HCT116 (cell line): ENCODE measurements at regions not wholly inside any gene's neighbourhood (a gene's known extent, or its start where the extent isn't known, plus 50 kb on each side); places are given as distances from the start of the nearest gene placed in this dataset.
A peak's percentile ranks its signal among the peaks of the same experiment; 100 is the strongest.

Source experiments
- ATAC-seq: fragments of 200-7000 bp; cut with Tn5 transposase; 2 replicates; pipeline ENCODE4 v1.9.1; 2020; ENCODE audit warnings: mild to moderate bottlenecking, moderate library complexity
- BruUV-seq: library from RNA; stranded (reverse); fragments of 400-500 nt; replicated peaks from 2 replicates; lab custom pipeline; 2021; lab: Mats Ljungman, UMichigan
- CTCF ChIA-PET: fragments of 300-600 bp; sonication (Branson Sonifier 250); formaldehyde crosslinking; loops from one replicate; lab custom pipeline; 2021; ENCODE audit warnings: antibody characterized with exemption; lab: Charles Lee
- POLR2A ChIA-PET: fragments of 300-600, 350-600 bp; sonication (Branson Sonifier 250); formaldehyde crosslinking; loops from one replicate; lab custom pipeline; 2021; ENCODE audit warnings: antibody characterized with exemption; lab: Charles Lee
- RAD21 ChIA-PET, 2 experiments: fragments of 300-600 bp; sonication (Branson Sonifier 250); formaldehyde crosslinking; loops; one replicate each; lab custom pipeline; 2023; ENCODE audit warnings: low total read pairs in 2 of 2; ENCODE audit not compliant: uncharacterized antibody in 2 of 2, unreplicated experiment in 2 of 2, low non-redundant PET in 1 of 2; lab: Charles Lee
- DNase-seq: peaks from one replicate; pipeline ENCODE4 v3.0.0-alpha.2; 2010; ENCODE audit warnings: low read depth, low spot score
- H2AFZ ChIP-seq: fragments of 200-600 bp; shearing (Covaris generic), sonication (generic); 2 replicates; pipeline ENCODE4 v1.6.1; 2017; ENCODE audit warnings: low read depth, mixed run types, mixed read lengths, antibody characterized with exemption, low read length; ENCODE audit not compliant: poor library complexity, severe bottlenecking
- H3K27ac ChIP-seq: 2 replicates; pipeline ENCODE4 v1.5.1; 2012; ENCODE audit warnings: low read depth, low read length
- H3K27me3 ChIP-seq: fragments of 200-600 bp; sonication (generic); 2 replicates; pipeline ENCODE4 v1.6.1; 2016; ENCODE audit warnings: mixed run types, low read length, mixed read lengths; ENCODE audit not compliant: insufficient read depth
- H3K36me3 ChIP-seq, 2 experiments: fragments of 200-500 bp in 1 of 2; fragments of 200-600 bp in 1 of 2; sonication (Bioruptor generic) in 1 of 2; sonication (generic) in 1 of 2; 2 replicates each; pipeline versions ENCODE4 v1.5.1 to v1.6.1; 2014 to 2016; ENCODE audit warnings: low read length in 2 of 2, inconsistent platforms in 1 of 2, mixed read lengths in 1 of 2, mixed run types in 1 of 2; ENCODE audit not compliant: insufficient read depth in 2 of 2, control insufficient read depth in 1 of 2
- H3K4me1 ChIP-seq, 2 experiments: fragments of 200-600 bp in 1 of 2; sonication (generic) in 1 of 2; 2 replicates each; pipeline versions ENCODE4 v1.5.1 to v1.6.1; 2012 to 2017; ENCODE audit warnings: low read length in 2 of 2, inconsistent platforms in 1 of 2, mild to moderate bottlenecking in 1 of 2, mixed read lengths in 1 of 2, mixed run types in 1 of 2, moderate library complexity in 1 of 2; ENCODE audit not compliant: insufficient read depth in 2 of 2, control insufficient read depth in 1 of 2
- H3K4me2 ChIP-seq: fragments of 200-600 bp; sonication (generic); 2 replicates; pipeline ENCODE4 v1.6.1; 2017; ENCODE audit warnings: mixed run types, low read length, mixed read lengths
- H3K4me3 ChIP-seq, 2 experiments: fragments of 200-600 bp in 1 of 2; sonication (generic) in 1 of 2; replicated peaks in 1 of 2; 2 replicates each; pipeline ENCODE4 v1.5.1; 2011 to 2016; ENCODE audit warnings: low read length in 2 of 2, control low read depth in 1 of 2, low read depth in 1 of 2, mild to moderate bottlenecking in 1 of 2, mixed read lengths in 1 of 2, mixed run types in 1 of 2
- H3K79me2 ChIP-seq: fragments of 200-600 bp; sonication (generic); 2 replicates; pipeline ENCODE4 v1.6.1; 2017; ENCODE audit warnings: mild to moderate bottlenecking, mixed run types, low read length, moderate library complexity, mixed read lengths; ENCODE audit not compliant: insufficient read depth
- H3K9ac ChIP-seq: fragments of 200-600 bp; sonication (generic); 2 replicates; pipeline ENCODE4 v1.6.1; 2016; ENCODE audit warnings: low read length, mixed read lengths
- H3K9me2 ChIP-seq: fragments of 200-600 bp; sonication (generic), shearing (Covaris generic); 2 replicates; pipeline ENCODE4 v1.6.1; 2017; ENCODE audit warnings: mixed run types, mild to moderate bottlenecking, moderate library complexity; ENCODE audit not compliant: insufficient read depth
- H3K9me3 ChIP-seq, 2 experiments: fragments of 200-500 bp in 1 of 2; fragments of 200-600 bp in 1 of 2; sonication (Bioruptor generic) in 1 of 2; sonication (generic) in 1 of 2; 2 replicates each; pipeline ENCODE4 v1.6.1; 2014 to 2017; ENCODE audit warnings: low read length in 2 of 2, mixed read lengths in 2 of 2, inconsistent platforms in 1 of 2, low read depth in 1 of 2, mild to moderate bottlenecking in 1 of 2, mixed run types in 1 of 2, moderate library complexity in 1 of 2; ENCODE audit not compliant: control insufficient read depth in 1 of 2, insufficient read depth in 1 of 2
- H4K20me1 ChIP-seq: fragments of 200-600 bp; sonication (generic), shearing (Covaris generic); 2 replicates; pipeline ENCODE4 v1.6.1; 2017; ENCODE audit warnings: mixed run types, mild to moderate bottlenecking, moderate library complexity; ENCODE audit not compliant: insufficient read depth
- CTCF ChIP-seq, 3 experiments: fragments of 200-600 bp in 1 of 3; sonication (generic) in 1 of 3; IDR thresholded peaks in 2 of 3; conservative IDR thresholded peaks in 1 of 3; 2 replicates each; pipeline ENCODE4 v1.5.1; 2012 to 2017; ENCODE audit warnings: low read depth in 2 of 3, low read length in 2 of 3, antibody characterized with exemption in 1 of 3, borderline replicate concordance in 1 of 3, control low read depth in 1 of 3, mild to moderate bottlenecking in 1 of 3, mixed read lengths in 1 of 3, mixed run types in 1 of 3, moderate library complexity in 1 of 3; ENCODE audit not compliant: insufficient read depth in 1 of 3
- EZH2phosphoT487 ChIP-seq: fragments of 200-600 bp; IDR thresholded peaks from 2 replicates; pipeline ENCODE4 v1.6.1; 2018; ENCODE audit warnings: antibody characterized with exemption, borderline replicate concordance
- RAD21 ChIP-seq: IDR thresholded peaks from 2 replicates; pipeline ENCODE4 v1.6.1; 2012; ENCODE audit warnings: low read depth, mild to moderate bottlenecking
- YY1 ChIP-seq: IDR thresholded peaks from 2 replicates; pipeline ENCODE4 v1.6.1; 2011; ENCODE audit warnings: low read length, low read depth, moderate library complexity, mild to moderate bottlenecking; ENCODE audit not compliant: insufficient replicate concordance; ENCODE audit errors: extremely low read depth
- intact Hi-C: fragments of 100-400 bp; cut with micrococcal nuclease; formaldehyde crosslinking; loops from 2 replicates; pipeline ENCODE4 v1.10.0; 2022

- H4K20me1 ChIP-seq = no peaks in the 10 kb centered on the region
- no peaks in the 10 kb centered on the region for H3K9me2 ChIP-seq
- no peaks in the 10 kb centered on the region for H3K27me3 ChIP-seq
- DNase-seq = no peak
- H3K4me2 ChIP-seq = no peak overlapping the region
- no TSS peak for BruUV-seq
- intact Hi-C loops = no loop called here
- H3K9me3 ChIP-seq = peaks cover 0 to 6% of the 10 kb centered on the region in 2 experiments; a peak in 2 of 4 replicates
- H3K36me3 ChIP-seq = no peaks in the 10 kb centered on the region
- ChIA-PET CTCF (no interaction called here), POLR2A (no interaction called here), RAD21 (no interaction called here)
- H3K9ac ChIP-seq = no peak overlapping the region
- peak; percentile 63 for ATAC-seq
- TF ChIP-seq CTCF (IDR thresholded peaks at IDR 0.05 in 2 of 3, conservative IDR thresholded peaks at IDR 0.05 in 1 of 3; ENCODE audit: borderline replicate concordance in 1 of 3, insufficient read depth in 1 of 3, low read depth in 2 of 3, low read length in 2 of 3) = peak in 2 of 3 experiments; percentile 37 to 41; a peak in 4 of 6 replicates
- TF ChIP-seq YY1 = no peak
- TF ChIP-seq RAD21 = peak; percentile 47
- H3K4me1 ChIP-seq = no peaks in the 10 kb centered on the region
- no peak overlapping the region for H3K27ac ChIP-seq
- no peak overlapping the region for H3K4me3 ChIP-seq
- H3K79me2 ChIP-seq = no peaks in the 10 kb centered on the region
- no peak overlapping the region for H2AFZ ChIP-seq
Observed at GRCh38 chr6:145508107-145508506, 227.2 kb downstream of the EPM2A start.

GRCh38 chr6:145517492-145517891, 217.8 kb downstream of the EPM2A start:
- ChIA-PET RAD21 (no interaction called here), POLR2A (no interaction called here), CTCF (no interaction called here)
- H3K9ac ChIP-seq = no peak overlapping the region
- no peak overlapping the region for H3K27ac ChIP-seq
- H3K36me3 ChIP-seq = no peaks in the 10 kb centered on the region
- H3K79me2 ChIP-seq = no peaks in the 10 kb centered on the region
- H4K20me1 ChIP-seq = no peaks in the 10 kb centered on the region
- no peak for TF ChIP-seq EZH2phosphoT487
- no peaks in the 10 kb centered on the region for H3K4me1 ChIP-seq
- no peaks in the 10 kb centered on the region for H3K9me2 ChIP-seq
- H3K4me2 ChIP-seq = no peak overlapping the region
- no peak overlapping the region for H3K4me3 ChIP-seq
- DNase-seq (no peak), ATAC-seq (no peak)
- intact Hi-C loops = no loop called here
- no peaks in the 10 kb centered on the region for H3K27me3 ChIP-seq
- no peak overlapping the region for H2AFZ ChIP-seq
- no peaks in the 10 kb centered on the region for H3K9me3 ChIP-seq
- BruUV-seq = no TSS peak
